22Rv1 (cell line): ENCODE measurements at regions not wholly inside any gene's neighbourhood (a gene's known extent, or its start where the extent isn't known, plus 50 kb on each side); places are given as distances from the start of the nearest gene placed in this dataset.

ENCODE experiments used
- H3K27ac ChIP-seq: fragments of 450-650 bp; 2 replicates; pipeline ENCODE4 v1.5.1; 2017
- ZFX ChIP-seq: fragments of 450-650 bp; IDR thresholded peaks from 2 replicates; pipeline ENCODE4 v1.6.1; 2017; ENCODE audit warnings: antibody characterized with exemption, borderline replicate concordance
- TF ChIP-seq, protein P1 (sequence below): fragments of 450-650 bp; IDR thresholded peaks from 2 replicates; pipeline ENCODE4 v1.5.1; 2017; ENCODE audit warnings: mild to moderate bottlenecking

- TF ChIP-seq ZFX = no peak
- TF ChIP-seq, protein P1, sequence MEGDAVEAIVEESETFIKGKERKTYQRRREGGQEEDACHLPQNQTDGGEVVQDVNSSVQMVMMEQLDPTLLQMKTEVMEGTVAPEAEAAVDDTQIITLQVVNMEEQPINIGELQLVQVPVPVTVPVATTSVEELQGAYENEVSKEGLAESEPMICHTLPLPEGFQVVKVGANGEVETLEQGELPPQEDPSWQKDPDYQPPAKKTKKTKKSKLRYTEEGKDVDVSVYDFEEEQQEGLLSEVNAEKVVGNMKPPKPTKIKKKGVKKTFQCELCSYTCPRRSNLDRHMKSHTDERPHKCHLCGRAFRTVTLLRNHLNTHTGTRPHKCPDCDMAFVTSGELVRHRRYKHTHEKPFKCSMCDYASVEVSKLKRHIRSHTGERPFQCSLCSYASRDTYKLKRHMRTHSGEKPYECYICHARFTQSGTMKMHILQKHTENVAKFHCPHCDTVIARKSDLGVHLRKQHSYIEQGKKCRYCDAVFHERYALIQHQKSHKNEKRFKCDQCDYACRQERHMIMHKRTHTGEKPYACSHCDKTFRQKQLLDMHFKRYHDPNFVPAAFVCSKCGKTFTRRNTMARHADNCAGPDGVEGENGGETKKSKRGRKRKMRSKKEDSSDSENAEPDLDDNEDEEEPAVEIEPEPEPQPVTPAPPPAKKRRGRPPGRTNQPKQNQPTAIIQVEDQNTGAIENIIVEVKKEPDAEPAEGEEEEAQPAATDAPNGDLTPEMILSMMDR = no peak
- H3K27ac ChIP-seq = no peak overlapping the region
These were observed 826.3 kb downstream of the BCL11A start for GRCh38 chr2:59727121-59727590.

- TF ChIP-seq ZFX = no peak
- TF ChIP-seq, protein P1 = no peak
- no peak overlapping the region for H3K27ac ChIP-seq
These were observed 827.0 kb downstream of the BCL11A start for GRCh38 chr2:59726228-59727120.

DNA sequence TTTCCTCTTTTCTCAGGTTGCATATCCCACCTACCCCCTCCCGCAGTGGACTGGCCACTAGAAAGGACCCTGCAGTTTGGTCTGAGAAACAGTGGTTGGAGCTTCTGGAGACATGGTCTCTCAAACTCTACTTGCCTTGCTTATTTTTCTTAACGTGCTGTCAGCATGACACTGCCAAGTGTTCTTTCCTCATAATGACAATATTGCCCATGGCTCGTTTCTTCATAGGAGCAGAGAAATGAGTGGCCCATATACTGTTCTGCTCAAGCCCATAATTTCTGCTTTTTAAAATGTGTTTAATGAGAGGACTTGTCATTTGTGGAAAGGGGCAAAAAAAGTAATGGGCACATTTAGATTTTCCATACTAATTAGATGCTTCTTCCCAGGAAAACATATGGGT, 828.7 kb downstream of the BCL11A start:
- TF ChIP-seq ZFX = no peak
- TF ChIP-seq, protein P1 = no peak
- H3K27ac ChIP-seq = no peak overlapping the region

DNA sequence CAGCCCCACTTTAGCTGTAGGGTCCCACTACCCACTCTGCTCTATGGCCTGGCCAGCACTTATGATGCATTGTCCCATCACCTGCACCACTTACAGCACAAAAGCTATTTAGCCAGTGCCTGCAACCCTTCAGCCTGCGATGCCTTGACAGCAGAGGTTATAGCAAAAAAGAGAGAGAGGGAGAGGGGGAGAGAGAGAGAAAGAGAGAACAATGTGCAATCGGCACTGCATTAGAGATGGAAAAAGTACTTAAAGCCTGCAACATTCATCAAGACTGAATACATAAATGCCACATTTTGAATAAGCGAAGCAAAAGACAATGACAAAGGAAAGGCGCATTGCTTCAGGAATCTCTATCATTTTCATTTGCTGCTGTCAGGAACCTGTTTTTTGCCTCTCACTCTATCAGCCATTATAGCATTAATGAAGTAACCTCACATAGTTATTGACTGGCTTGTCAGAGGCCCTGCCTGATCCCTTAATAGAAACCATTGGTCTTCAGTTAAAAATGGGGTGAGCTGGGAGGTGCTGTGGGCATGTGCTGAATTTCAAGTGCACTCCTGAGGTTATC, 833.1 kb downstream of the BCL11A start:
- TF ChIP-seq, protein P1 = no peak
- no peak for TF ChIP-seq ZFX
- H3K27ac ChIP-seq = no peak overlapping the region

DNA sequence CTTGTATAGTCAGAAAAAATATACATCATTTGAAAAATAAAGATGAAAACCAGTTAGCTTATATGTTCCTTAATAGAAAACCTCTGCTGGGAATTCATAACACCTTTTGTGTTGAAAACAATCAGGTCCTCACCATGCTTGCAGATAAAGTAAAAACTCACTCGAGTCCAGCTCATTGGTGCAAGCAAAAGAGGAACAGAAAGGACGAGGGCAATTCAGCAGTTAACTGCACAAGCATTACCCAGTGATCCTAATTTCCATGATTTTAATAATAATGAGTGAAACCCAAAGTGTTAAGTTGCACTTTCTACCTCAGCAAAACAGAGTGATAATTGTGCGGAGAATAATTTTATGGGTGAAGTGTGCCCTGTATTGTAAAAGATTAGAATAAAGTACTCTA, 839.9 kb downstream of the BCL11A start:
- H3K27ac ChIP-seq = no peak overlapping the region
- TF ChIP-seq, protein P1 = no peak
- TF ChIP-seq ZFX = no peak

DNA sequence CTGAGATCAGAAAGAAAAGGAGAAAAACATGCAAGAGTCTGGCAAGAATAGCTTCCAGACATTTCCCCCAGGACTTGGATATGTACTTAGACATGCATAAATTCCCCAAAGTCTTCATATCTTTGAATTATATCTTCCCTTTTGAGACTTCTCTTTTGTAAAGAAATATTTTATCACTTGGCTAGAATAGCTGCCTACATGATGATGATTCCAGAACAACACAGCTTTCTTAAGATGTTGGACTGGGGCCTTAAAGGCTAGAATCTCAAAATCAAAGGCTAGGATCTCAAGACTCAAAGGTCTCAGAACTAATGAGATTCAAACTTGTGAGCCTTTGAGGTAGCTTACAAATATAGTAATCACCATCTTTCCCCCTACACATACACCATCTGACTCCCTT, 842.3 kb downstream of the BCL11A start:
- no peak for TF ChIP-seq ZFX
- TF ChIP-seq, protein P1 = no peak
- no peak overlapping the region for H3K27ac ChIP-seq

DNA sequence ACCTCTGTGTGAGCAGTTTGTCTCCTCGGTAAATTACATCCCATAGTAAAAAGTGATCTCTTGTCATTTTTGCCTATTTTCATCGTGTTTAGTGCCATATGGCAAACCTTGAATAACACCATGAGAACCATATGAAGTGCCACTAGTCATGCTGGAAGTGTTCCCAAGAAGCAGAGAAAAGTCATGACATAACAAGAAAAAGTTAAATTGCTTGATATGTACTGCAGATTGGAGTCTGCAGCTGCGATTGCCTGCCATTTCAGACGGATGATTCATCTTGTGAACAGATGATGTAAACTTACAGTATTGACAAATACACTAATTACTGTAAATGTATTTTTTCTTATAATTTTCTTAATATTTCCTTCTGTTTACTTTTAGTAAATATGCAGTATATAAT, 846.7 kb downstream of the BCL11A start:
- H3K27ac ChIP-seq = no peak overlapping the region
- TF ChIP-seq, protein P1 = no peak
- TF ChIP-seq ZFX = no peak
